DND-41 (cell line): ENCODE measurements at regions not wholly inside any gene's neighbourhood (a gene's known extent, or its start where the extent isn't known, plus 50 kb on each side); places are given as distances from the start of the nearest gene placed in this dataset.

Experiments used
- ATAC-seq: fragments of 200-7000 bp; cut with Tn5 transposase; 3 replicates; pipeline ENCODE4 v1.9.1; 2021; ENCODE audit warnings: low read depth; ENCODE audit not compliant: insufficient read depth
- DNase-seq: peaks from one replicate; pipeline ENCODE4 v3.0.0-alpha.2; 2020
- H2AFZ ChIP-seq: 2 replicates; pipeline ENCODE4 v1.6.0; 2012; ENCODE audit warnings: low read depth, low read length
- H3K27ac ChIP-seq: 2 replicates; pipeline ENCODE4 v1.5.1; 2012; ENCODE audit warnings: low read length, inconsistent platforms
- H3K27me3 ChIP-seq: fragments of 200-600 bp; sonication (generic); 2 replicates; pipeline ENCODE4 v1.6.0; 2012; ENCODE audit warnings: low read length, mild to moderate bottlenecking, inconsistent platforms; ENCODE audit not compliant: insufficient read depth, poor library complexity
- H3K36me3 ChIP-seq: 2 replicates; pipeline ENCODE4 v1.5.1; 2012; ENCODE audit warnings: low read length, inconsistent platforms; ENCODE audit not compliant: insufficient read depth
- H3K4me1 ChIP-seq: 2 replicates; pipeline ENCODE4 v1.5.1; 2012; ENCODE audit warnings: mild to moderate bottlenecking, low read length; ENCODE audit not compliant: insufficient read depth
- H3K4me2 ChIP-seq: 2 replicates; pipeline ENCODE4 v1.6.0; 2012; ENCODE audit warnings: mild to moderate bottlenecking, moderate library complexity, low read length, inconsistent platforms; ENCODE audit not compliant: insufficient read depth
- H3K4me3 ChIP-seq, 2 experiments: fragments of 200-600 bp in 1 of 2; shearing (Covaris generic) in 1 of 2; 2 replicates each; pipeline ENCODE4 v1.5.1; 2012 to 2016; ENCODE audit warnings: inconsistent platforms in 2 of 2, low read length in 2 of 2, mild to moderate bottlenecking in 2 of 2, low read depth in 1 of 2, moderate library complexity in 1 of 2
- H3K79me2 ChIP-seq: 2 replicates; pipeline ENCODE4 v1.6.0; 2012; ENCODE audit warnings: low read length, inconsistent platforms; ENCODE audit not compliant: insufficient read depth
- H3K9ac ChIP-seq: 2 replicates; pipeline ENCODE4 v1.6.0; 2012; ENCODE audit warnings: low read depth, mild to moderate bottlenecking, inconsistent platforms, low read length, moderate library complexity
- H3K9me3 ChIP-seq: 2 replicates; pipeline ENCODE4 v1.5.1; 2012; ENCODE audit warnings: low read length, moderate library complexity, mild to moderate bottlenecking, inconsistent platforms; ENCODE audit not compliant: insufficient read depth, severe bottlenecking
- H4K20me1 ChIP-seq: 2 replicates; pipeline ENCODE4 v1.6.0; 2012; ENCODE audit warnings: low read length; ENCODE audit not compliant: insufficient read depth
- CTCF ChIP-seq: IDR thresholded peaks from 2 replicates; pipeline ENCODE4 v1.5.1; 2012; ENCODE audit warnings: borderline replicate concordance, low read length, moderate library complexity, mild to moderate bottlenecking; ENCODE audit not compliant: poor library complexity, severe bottlenecking; ENCODE audit errors: extremely low read depth
- EZH2 ChIP-seq: IDR thresholded peaks from 3 replicates; pipeline ENCODE4 v1.6.1; 2012; ENCODE audit warnings: borderline replicate concordance, low read depth, mild to moderate bottlenecking, moderate library complexity, low read length, inconsistent platforms; ENCODE audit not compliant: severe bottlenecking

GRCh38 chr1:29895201-29895600 lies 658.9 kb downstream of the PTPRU start:
- H3K79me2 ChIP-seq, result no peaks in the 10 kb centered on the region
- ATAC-seq (no peak), DNase-seq (no peak)

GRCh38 chr1:29894311-29894710 lies 658.0 kb downstream of the PTPRU start:
- no peak for TF ChIP-seq EZH2
- TF ChIP-seq CTCF, result no peak
- Histone ChIP-seq H4K20me1 (no peaks in the 10 kb centered on the region), H3K4me1 (no peaks in the 10 kb centered on the region), H3K79me2 (no peaks in the 10 kb centered on the region), H3K27ac (no peak overlapping the region), H2AFZ (no peak overlapping the region), H3K4me2 (no peak overlapping the region), H3K4me3 (no peak overlapping the region), H3K9ac (no peak overlapping the region), H3K9me3 (no peaks in the 10 kb centered on the region), H3K36me3 (no peaks in the 10 kb centered on the region), H3K27me3 (peaks cover 19% of the 10 kb centered on the region)
- DNase-seq, result no peak
- ATAC-seq, result no peak

More at GRCh38 chr1:29895201-29895600, 658.9 kb downstream of the PTPRU start:
- Histone ChIP-seq H4K20me1 (no peaks in the 10 kb centered on the region), H3K4me2 (no peak overlapping the region), H3K27me3 (peaks cover 19% of the 10 kb centered on the region), H3K36me3 (no peaks in the 10 kb centered on the region), H2AFZ (no peak overlapping the region), H3K4me3 (no peak overlapping the region), H3K4me1 (no peaks in the 10 kb centered on the region), H3K27ac (no peak overlapping the region), H3K9me3 (no peaks in the 10 kb centered on the region), H3K9ac (no peak overlapping the region)
- TF ChIP-seq CTCF (no peak), EZH2 (no peak)

- no peak overlapping the region for H3K4me3 ChIP-seq
- H3K4me1 ChIP-seq, result no peaks in the 10 kb centered on the region
- peaks cover 19% of the 10 kb centered on the region for H3K27me3 ChIP-seq
- no peaks in the 10 kb centered on the region for H3K36me3 ChIP-seq
- TF ChIP-seq EZH2 (no peak), CTCF (no peak)
- H3K9me3 ChIP-seq, result no peaks in the 10 kb centered on the region
- no peak for ATAC-seq
- no peak overlapping the region for H2AFZ ChIP-seq
- no peak overlapping the region for H3K4me2 ChIP-seq
- no peak overlapping the region for H3K9ac ChIP-seq
- H3K79me2 ChIP-seq, result no peaks in the 10 kb centered on the region
- no peak for DNase-seq
- no peaks in the 10 kb centered on the region for H4K20me1 ChIP-seq
- H3K27ac ChIP-seq, result no peak overlapping the region
Observed at GRCh38 chr1:29893806-29894205, 657.5 kb downstream of the PTPRU start.
